GM19240 (cell line): ENCODE measurements at regions not wholly inside any gene's neighbourhood (a gene's known extent, or its start where the extent isn't known, plus 50 kb on each side); places are given as distances from the start of the nearest gene placed in this dataset.

ENCODE experiments used
- DNase-seq: peaks from one replicate; pipeline ENCODE4 v3.0.0; 2011; ENCODE audit warnings: low spot score; ENCODE audit not compliant: insufficient read length

GRCh38 chr9:96040591-96041461 is 165.3 kb downstream of the ERCC6L2 start:
- DNase-seq: no peak

- no peak for DNase-seq
These were observed 163.4 kb downstream of the ERCC6L2 start for GRCh38 chr9:96038914-96039313.

GRCh38 chr9:96038271-96038670 is 162.8 kb downstream of the ERCC6L2 start:
- no peak for DNase-seq

- DNase-seq: no peak
These were observed 159.1 kb downstream of the ERCC6L2 start for GRCh38 chr9:96034553-96035122.

GRCh38 chr9:96033896-96034295 is 158.4 kb downstream of the ERCC6L2 start:
- DNase-seq: no peak

- no peak for DNase-seq
These were observed 156.5 kb downstream of the ERCC6L2 start for GRCh38 chr9:96031916-96032534.

- no peak for DNase-seq
These were observed 155.9 kb downstream of the ERCC6L2 start for GRCh38 chr9:96031366-96031824.

GRCh38 chr9:96029722-96030530 is 154.4 kb downstream of the ERCC6L2 start:
- DNase-seq: no peak

GRCh38 chr9:96027251-96028131 is 152.0 kb downstream of the ERCC6L2 start:
- DNase-seq: no peak

GRCh38 chr9:96026655-96027213 is 151.2 kb downstream of the ERCC6L2 start:
- no peak for DNase-seq

- no peak for DNase-seq
These were observed 150.6 kb downstream of the ERCC6L2 start for GRCh38 chr9:96025995-96026602.

GRCh38 chr9:96023486-96023885 is 148.0 kb downstream of the ERCC6L2 start:
- DNase-seq: no peak

GRCh38 chr9:96022445-96023051 is 147.1 kb downstream of the ERCC6L2 start:
- DNase-seq: no peak

GRCh38 chr9:96021551-96022444 is 146.3 kb downstream of the ERCC6L2 start:
- DNase-seq: no peak

GRCh38 chr9:96020792-96021550 is 145.5 kb downstream of the ERCC6L2 start:
- no peak for DNase-seq

GRCh38 chr9:96020300-96020791 is 144.9 kb downstream of the ERCC6L2 start:
- DNase-seq: no peak
